Esophagus muscularis mucosa (tissue), 4 donors: ENCODE measurements at regions not wholly inside any gene's neighbourhood (a gene's known extent, or its start where the extent isn't known, plus 50 kb on each side); places are given as distances from the start of the nearest gene placed in this dataset.

ENCODE experiments used
- DNase-seq: peaks from one replicate; pipeline ENCODE4 v3.0.0-alpha.2; 2017; ENCODE audit errors: extremely low spot score
- H3K27ac ChIP-seq, 4 donors: fragments of 200-600 bp; sonication (generic); replicated peaks in 1 of 4; 1 replicate in 3 of 4; 2 replicates in 1 of 4; pipeline ENCODE4 v1.5.1; 2016 to 2019; ENCODE audit warnings: mild to moderate bottlenecking in 1 of 4
- H3K27me3 ChIP-seq, 4 donors: fragments of 200-600 bp; sonication (generic); one replicate each; pipeline versions ENCODE4 v1.5.1 to v1.6.0; 2016 to 2019
- H3K36me3 ChIP-seq, 4 donors: fragments of 200-600 bp; sonication (generic); one replicate each; pipeline ENCODE4 v1.5.1; 2016 to 2019
- H3K4me1 ChIP-seq, 4 donors: fragments of 200-600 bp; sonication (generic); one replicate each; pipeline ENCODE4 v1.5.1; 2016 to 2019
- H3K4me3 ChIP-seq, 4 donors: fragments of 200-600 bp; sonication (generic); 1 replicate in 2 of 4; 2 replicates in 2 of 4; pipeline ENCODE4 v1.5.1; 2016 to 2019; ENCODE audit warnings: mild to moderate bottlenecking in 4 of 4, moderate library complexity in 1 of 4
- H3K9me3 ChIP-seq, 4 donors: fragments of 200-600 bp; sonication (generic); 1 replicate in 3 of 4; 2 replicates in 1 of 4; pipeline ENCODE4 v1.5.1; 2016 to 2019
- EP300 ChIP-seq: sonication (generic); formaldehyde crosslinking; IDR thresholded peaks from one replicate; pipeline ENCODE4 v1.6.1; 2017; ENCODE audit warnings: antibody characterized with exemption
- POLR2A ChIP-seq: fragments of 450-650 bp; IDR thresholded peaks from one replicate; pipeline ENCODE4 v1.6.1; 2017; ENCODE audit warnings: antibody characterized with exemption, moderate library complexity, mild to moderate bottlenecking, low read depth
- POLR2AphosphoS5 ChIP-seq, 2 donors: sonication (generic); formaldehyde crosslinking; IDR thresholded peaks; one replicate each; pipeline ENCODE4 v1.6.1; 2017; ENCODE audit warnings: antibody characterized with exemption in 2 of 2
- WGBS: methylation state at CpG from one replicate; pipeline ENCODE4 v1.1.5; 2018; 5-methylcytosine and 5-hydroxymethylcytosine counted together
- intact Hi-C: fragments of 100-400 bp; cut with DNase I; formaldehyde crosslinking; loops from one replicate; pipeline ENCODE4 v1.15.1; 2023
- TF ChIP-seq, protein P1 (sequence below), 3 experiments: fragments of 200-600 bp in 2 of 3; fragments of 450-650 bp in 1 of 3; sonication (generic) in 2 of 3; IDR thresholded peaks; one replicate each; pipeline ENCODE4 v1.5.1; 2017 to 2019; ENCODE audit warnings: antibody characterized with exemption in 3 of 3, mild to moderate bottlenecking in 2 of 3, moderate library complexity in 1 of 3

DNA sequence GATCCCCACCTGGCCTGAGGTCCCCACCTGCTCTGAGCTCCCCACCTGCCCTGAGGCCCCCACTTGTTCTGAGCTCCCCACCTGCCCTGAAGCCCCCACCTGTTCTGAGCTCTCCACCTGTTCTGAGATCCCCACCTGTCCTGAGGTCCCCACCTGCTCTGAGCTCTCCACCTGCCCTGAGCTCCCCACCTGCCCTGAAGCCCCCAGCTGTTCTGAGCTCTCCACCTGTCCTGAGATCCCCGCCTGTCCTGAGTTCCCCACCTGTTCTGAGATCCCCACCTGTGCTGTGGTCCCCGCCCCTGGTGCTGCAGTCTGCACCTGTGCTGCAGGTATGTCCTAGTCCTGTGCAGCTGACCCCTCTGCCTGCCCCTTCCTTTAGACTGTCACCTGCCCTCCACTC, 561.6 kb downstream of the TCERG1L start:
- peaks cover 0 to 3% (median 0%) of the 10 kb centered on the region in 4 donors for H3K9me3 ChIP-seq
- DNase-seq: no peak
- intact Hi-C loops: no loop called here
- H3K27ac ChIP-seq: no peak overlapping the region
- peaks cover 0 to 32% (median 0%) of the 10 kb centered on the region in 4 donors for H3K27me3 ChIP-seq
- WGBS: 3% methylated on average over 2 of the region's 2 CpGs
- H3K4me3 ChIP-seq: no peak overlapping the region
- H3K4me1 ChIP-seq: no peaks in the 10 kb centered on the region
- no peaks in the 10 kb centered on the region for H3K36me3 ChIP-seq
- TF ChIP-seq, protein P1, sequence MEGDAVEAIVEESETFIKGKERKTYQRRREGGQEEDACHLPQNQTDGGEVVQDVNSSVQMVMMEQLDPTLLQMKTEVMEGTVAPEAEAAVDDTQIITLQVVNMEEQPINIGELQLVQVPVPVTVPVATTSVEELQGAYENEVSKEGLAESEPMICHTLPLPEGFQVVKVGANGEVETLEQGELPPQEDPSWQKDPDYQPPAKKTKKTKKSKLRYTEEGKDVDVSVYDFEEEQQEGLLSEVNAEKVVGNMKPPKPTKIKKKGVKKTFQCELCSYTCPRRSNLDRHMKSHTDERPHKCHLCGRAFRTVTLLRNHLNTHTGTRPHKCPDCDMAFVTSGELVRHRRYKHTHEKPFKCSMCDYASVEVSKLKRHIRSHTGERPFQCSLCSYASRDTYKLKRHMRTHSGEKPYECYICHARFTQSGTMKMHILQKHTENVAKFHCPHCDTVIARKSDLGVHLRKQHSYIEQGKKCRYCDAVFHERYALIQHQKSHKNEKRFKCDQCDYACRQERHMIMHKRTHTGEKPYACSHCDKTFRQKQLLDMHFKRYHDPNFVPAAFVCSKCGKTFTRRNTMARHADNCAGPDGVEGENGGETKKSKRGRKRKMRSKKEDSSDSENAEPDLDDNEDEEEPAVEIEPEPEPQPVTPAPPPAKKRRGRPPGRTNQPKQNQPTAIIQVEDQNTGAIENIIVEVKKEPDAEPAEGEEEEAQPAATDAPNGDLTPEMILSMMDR (IDR thresholded peaks at IDR 0.05): no peak
- TF ChIP-seq POLR2AphosphoS5 (IDR thresholded peaks at IDR 0.05): no peak
- TF ChIP-seq EP300: no peak
- no peak for TF ChIP-seq POLR2A

DNA sequence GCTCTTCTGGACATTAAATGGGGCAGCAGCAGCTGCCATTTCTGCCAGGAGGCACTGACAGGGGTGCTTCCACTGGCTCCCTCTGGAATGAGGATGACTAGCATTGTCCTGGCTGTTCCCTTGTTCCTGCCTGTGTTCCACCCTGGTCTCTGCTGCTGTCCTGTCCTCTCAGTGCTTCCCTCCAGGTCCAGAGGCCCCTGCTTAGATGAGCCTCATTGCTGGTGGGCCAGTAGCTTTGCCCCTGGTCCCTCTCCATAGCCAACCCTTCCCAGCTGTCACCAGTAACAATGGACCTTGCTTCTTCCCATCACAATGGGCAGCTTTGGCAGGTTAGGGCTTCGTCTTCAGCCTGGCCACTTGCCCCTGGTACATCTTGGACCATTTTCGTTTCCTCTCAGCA, 561.1 kb downstream of the TCERG1L start:
- H3K27me3 ChIP-seq: peaks cover 0 to 27% (median 0%) of the 10 kb centered on the region in 4 donors
- no peak for DNase-seq
- no peaks in the 10 kb centered on the region for H3K4me1 ChIP-seq
- TF ChIP-seq, protein P1 (IDR thresholded peaks at IDR 0.05): no peak
- TF ChIP-seq POLR2AphosphoS5 (IDR thresholded peaks at IDR 0.05): no peak
- TF ChIP-seq POLR2A: no peak
- no peak for TF ChIP-seq EP300
- intact Hi-C loops: no loop called here
- H3K9me3 ChIP-seq: peaks cover 0 to 6% (median under 1%) of the 10 kb centered on the region in 4 donors
- no peak overlapping the region for H3K4me3 ChIP-seq
- 35% methylated on average over 2 of the region's 2 CpGs for WGBS
- H3K36me3 ChIP-seq: no peaks in the 10 kb centered on the region
- no peak overlapping the region for H3K27ac ChIP-seq

DNA sequence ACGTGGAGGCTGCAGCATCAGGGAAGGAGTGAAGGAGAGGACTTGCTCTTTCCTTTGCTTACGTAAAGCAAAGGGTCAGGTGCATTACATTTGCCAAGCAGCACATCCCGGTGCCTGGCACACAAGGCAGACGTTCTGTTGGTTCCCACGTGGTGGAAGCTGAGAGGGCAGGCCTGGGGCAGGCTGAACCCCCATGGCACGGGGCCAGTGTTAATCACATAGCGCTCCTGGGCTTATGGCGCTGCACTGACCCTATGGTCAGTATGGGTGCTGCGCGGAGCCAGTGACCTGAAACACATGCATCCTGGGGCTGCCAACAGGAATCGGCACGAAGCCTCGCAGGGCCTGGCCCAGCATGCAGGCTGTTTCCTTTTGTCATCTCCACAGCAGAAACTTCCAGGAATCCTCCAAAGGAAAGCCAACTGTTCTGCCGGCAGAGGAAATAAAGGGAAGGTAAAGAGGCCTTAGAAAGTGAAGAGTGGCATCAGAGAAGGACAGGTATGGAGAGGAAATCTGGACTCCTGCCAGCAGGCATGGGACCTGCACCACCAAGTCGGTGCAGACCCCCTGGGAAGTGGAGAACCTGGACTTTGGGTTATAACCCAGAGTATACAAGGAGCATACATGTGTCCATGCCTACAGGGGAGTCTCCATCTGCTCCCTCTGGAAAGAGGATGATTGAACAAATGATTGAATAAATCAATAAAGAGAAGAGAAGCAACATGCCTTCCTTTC, 560.2 kb downstream of the TCERG1L start:
- intact Hi-C loops: no loop called here
- H3K4me3 ChIP-seq: no peak overlapping the region
- WGBS: 85% methylated on average over 14 of the region's 15 CpGs
- H3K36me3 ChIP-seq: no peaks in the 10 kb centered on the region
- H3K27me3 ChIP-seq: peaks cover 0 to 19% (median 0%) of the 10 kb centered on the region in 4 donors
- no peaks in the 10 kb centered on the region for H3K4me1 ChIP-seq
- TF ChIP-seq POLR2AphosphoS5 (IDR thresholded peaks at IDR 0.05): no peak
- TF ChIP-seq POLR2A: no peak
- TF ChIP-seq EP300: no peak
- TF ChIP-seq, protein P1 (IDR thresholded peaks at IDR 0.05): no peak
- H3K9me3 ChIP-seq: peaks cover 0 to 6% (median 2%) of the 10 kb centered on the region in 4 donors
- no peak overlapping the region for H3K27ac ChIP-seq
- DNase-seq: no peak

DNA sequence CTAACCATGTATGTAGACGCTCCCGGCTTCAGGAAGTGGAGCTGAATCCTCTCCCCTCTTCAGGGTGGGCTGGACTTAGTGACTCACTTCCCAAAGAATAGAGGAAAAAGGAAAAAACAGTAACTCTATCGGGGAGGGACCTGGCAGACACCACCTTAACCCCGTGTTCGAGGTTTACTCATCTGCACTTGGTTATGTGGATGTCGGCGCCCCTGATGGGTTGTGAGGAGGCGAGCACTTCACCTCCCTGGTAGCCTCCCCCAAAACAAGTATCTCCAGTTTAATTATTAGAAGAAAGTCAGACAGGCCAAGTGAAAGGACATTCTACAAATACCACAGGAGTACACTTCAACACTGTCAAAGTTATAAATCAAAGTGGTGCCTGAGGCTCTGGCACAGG, 559.7 kb downstream of the TCERG1L start:
- H3K4me3 ChIP-seq: no peak overlapping the region
- peaks cover 0 to 6% (median 2%) of the 10 kb centered on the region in 4 donors for H3K9me3 ChIP-seq
- H3K27me3 ChIP-seq: peaks cover 0 to 18% (median 0%) of the 10 kb centered on the region in 4 donors
- no peak for DNase-seq
- intact Hi-C loops: no loop called here
- H3K27ac ChIP-seq: no peak overlapping the region
- H3K36me3 ChIP-seq: no peaks in the 10 kb centered on the region
- TF ChIP-seq, protein P1 (IDR thresholded peaks at IDR 0.05): no peak
- TF ChIP-seq POLR2AphosphoS5 (IDR thresholded peaks at IDR 0.05) (no peak), EP300 (no peak), POLR2A (no peak)
- H3K4me1 ChIP-seq: no peaks in the 10 kb centered on the region
- 85% methylated on average over 8 of the region's 8 CpGs for WGBS
